Right lobe of liver (tissue), 6 donors: ENCODE measurements at regions not wholly inside any gene's neighbourhood (a gene's known extent, or its start where the extent isn't known, plus 50 kb on each side); places are given as distances from the start of the nearest gene placed in this dataset.

Experiments used
- ATAC-seq, 4 donors: fragments of 200-7000 bp; cut with Tn5 transposase; one replicate each; pipeline ENCODE4 v1.9.1; 2020; ENCODE audit warnings: mild to moderate bottlenecking in 4 of 4, moderate library complexity in 4 of 4
- DNase-seq, 3 donors: peaks; one replicate each; pipeline ENCODE4 v3.0.0-alpha.2; 2020
- H3K27ac ChIP-seq, 3 donors: fragments of 200-600 bp; one replicate each; pipeline ENCODE4 v1.8.0; 2022
- H3K27me3 ChIP-seq, 2 donors: fragments of 200-600 bp; one replicate each; pipeline ENCODE4 v1.8.0; 2022
- H3K36me3 ChIP-seq, 4 donors: fragments of 200-600 bp; sonication (generic) in 1 of 4; one replicate each; pipeline versions ENCODE4 v1.5.1 to v1.8.0; 2017 to 2022; ENCODE audit warnings: control low read depth in 1 of 4
- H3K4me1 ChIP-seq, 4 donors: fragments of 200-600 bp; sonication (generic) in 1 of 4; one replicate each; pipeline versions ENCODE4 v1.5.1 to v1.8.0; 2017 to 2022; ENCODE audit warnings: control low read depth in 1 of 4
- H3K4me3 ChIP-seq, 3 donors: fragments of 200-600 bp; one replicate each; pipeline ENCODE4 v1.8.0; 2022
- H3K9me3 ChIP-seq, 4 donors: fragments of 200-600 bp; sonication (generic) in 1 of 4; one replicate each; pipeline versions ENCODE4 v1.5.1 to v1.8.0; 2017 to 2022; ENCODE audit warnings: control low read depth in 1 of 4
- POLR2A ChIP-seq: fragments of 450-650 bp; IDR thresholded peaks from one replicate; pipeline ENCODE4 v1.6.1; 2017; ENCODE audit warnings: antibody characterized with exemption, mild to moderate bottlenecking
- WGBS: methylation state at CpG from one replicate; pipeline ENCODE4 v1.1.6; 2018; ENCODE audit warnings: low coverage, low lambda C conversion rate; ENCODE audit not compliant: insufficient coverage; ENCODE audit errors: missing lambda C conversion rate; 5-methylcytosine and 5-hydroxymethylcytosine counted together
- intact Hi-C, 2 donors: fragments of 100-400 bp; cut with DNase I; formaldehyde crosslinking; loops; one replicate each; pipeline versions ENCODE4 v1.11.2 to v1.14.1; 2022
- TF ChIP-seq, protein P1 (sequence below), 4 donors: fragments of 200-600 bp in 3 of 4; fragments of 450-650 bp in 1 of 4; IDR thresholded peaks; one replicate each; pipeline versions ENCODE4 v1.5.1 to v1.8.0; 2016 to 2022; ENCODE audit warnings: antibody characterized with exemption in 4 of 4, mild to moderate bottlenecking in 2 of 4
- donor health status: DM: no; HTN: yes; CAD: no.
- donor health status: DM: no; HTN: no; CAD: no.
- donor health status: DM: no; HTN: no; CAD: no.
- donor health status: DM: no; HTN: yes; CAD: no.
- donor health status: DM: no; HTN: yes; CAD: no.

DNA sequence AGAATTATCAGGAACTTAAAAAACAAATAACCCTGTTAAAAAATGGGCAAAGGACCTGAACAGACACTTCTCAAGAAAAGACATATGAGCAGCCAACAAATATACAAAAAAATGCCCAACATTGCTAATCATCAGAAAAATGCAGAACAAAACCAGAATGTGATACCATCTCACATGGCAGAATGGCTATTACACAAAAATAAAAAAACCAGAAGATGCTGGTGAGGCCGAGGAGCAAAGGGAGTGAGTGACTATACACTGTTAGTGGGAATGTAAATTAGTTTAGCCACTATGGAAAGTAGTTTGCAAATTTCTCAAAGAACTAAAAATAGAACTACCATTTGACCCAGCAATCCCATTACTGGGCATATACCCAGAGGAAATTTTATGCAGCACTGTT is 95.8 kb upstream of the DSEL start:
- H3K4me1 ChIP-seq: no peaks in the 10 kb centered on the region
- TF ChIP-seq, protein P1, sequence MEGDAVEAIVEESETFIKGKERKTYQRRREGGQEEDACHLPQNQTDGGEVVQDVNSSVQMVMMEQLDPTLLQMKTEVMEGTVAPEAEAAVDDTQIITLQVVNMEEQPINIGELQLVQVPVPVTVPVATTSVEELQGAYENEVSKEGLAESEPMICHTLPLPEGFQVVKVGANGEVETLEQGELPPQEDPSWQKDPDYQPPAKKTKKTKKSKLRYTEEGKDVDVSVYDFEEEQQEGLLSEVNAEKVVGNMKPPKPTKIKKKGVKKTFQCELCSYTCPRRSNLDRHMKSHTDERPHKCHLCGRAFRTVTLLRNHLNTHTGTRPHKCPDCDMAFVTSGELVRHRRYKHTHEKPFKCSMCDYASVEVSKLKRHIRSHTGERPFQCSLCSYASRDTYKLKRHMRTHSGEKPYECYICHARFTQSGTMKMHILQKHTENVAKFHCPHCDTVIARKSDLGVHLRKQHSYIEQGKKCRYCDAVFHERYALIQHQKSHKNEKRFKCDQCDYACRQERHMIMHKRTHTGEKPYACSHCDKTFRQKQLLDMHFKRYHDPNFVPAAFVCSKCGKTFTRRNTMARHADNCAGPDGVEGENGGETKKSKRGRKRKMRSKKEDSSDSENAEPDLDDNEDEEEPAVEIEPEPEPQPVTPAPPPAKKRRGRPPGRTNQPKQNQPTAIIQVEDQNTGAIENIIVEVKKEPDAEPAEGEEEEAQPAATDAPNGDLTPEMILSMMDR (IDR thresholded peaks at IDR 0.05): no peak
- TF ChIP-seq POLR2A: no peak
- DNase-seq: no peak
- H3K9me3 ChIP-seq: no peaks in the 10 kb centered on the region
- no peaks in the 10 kb centered on the region for H3K36me3 ChIP-seq
- intact Hi-C loops: no loop called here
- no peak overlapping the region for H3K4me3 ChIP-seq
- no peak for ATAC-seq
- 89% methylated on average over 1 of the region's 1 CpG for WGBS
- no peaks in the 10 kb centered on the region for H3K27me3 ChIP-seq
- H3K27ac ChIP-seq: no peak overlapping the region

DNA sequence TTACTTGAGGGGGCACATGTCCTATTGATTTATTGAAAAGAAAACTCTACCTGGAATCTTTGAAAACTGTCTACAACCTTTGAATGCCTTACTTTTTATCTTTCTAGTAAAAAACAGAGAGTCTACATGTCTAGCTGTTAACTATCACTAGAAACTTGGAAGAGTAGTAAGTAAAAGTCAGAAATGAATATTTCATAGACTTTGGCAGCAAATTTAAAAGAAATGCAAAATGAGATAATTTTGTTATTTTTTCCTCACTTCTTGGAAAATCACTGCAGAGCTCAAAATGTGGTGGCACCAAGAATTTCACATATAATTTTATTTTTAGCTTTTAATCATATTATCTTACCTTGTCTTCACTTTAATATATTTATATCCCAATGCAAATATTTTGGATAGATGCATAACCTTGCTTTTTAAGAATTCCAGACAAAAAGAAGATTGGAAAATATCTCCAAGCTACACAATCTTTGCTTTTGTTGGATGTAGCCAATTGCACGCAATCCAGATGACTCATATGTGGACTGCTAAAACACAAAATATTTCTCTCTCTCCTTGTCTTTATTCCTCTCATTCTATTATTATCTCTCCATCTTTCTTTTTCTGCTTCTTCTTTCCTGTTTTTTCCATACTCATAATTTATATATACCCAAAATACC is 92.2 kb upstream of the DSEL start:
- Histone ChIP-seq H3K4me1 (no peaks in the 10 kb centered on the region), H3K4me3 (no peak overlapping the region), H3K9me3 (no peaks in the 10 kb centered on the region), H3K27ac (no peak overlapping the region), H3K27me3 (no peaks in the 10 kb centered on the region), H3K36me3 (no peaks in the 10 kb centered on the region)
- no peak for DNase-seq
- WGBS: 100% methylated on average over 1 of the region's 1 CpG
- no peak for TF ChIP-seq POLR2A
- TF ChIP-seq, protein P1 (IDR thresholded peaks at IDR 0.05): no peak
- ATAC-seq: no peak
- intact Hi-C loops: no loop called here

DNA sequence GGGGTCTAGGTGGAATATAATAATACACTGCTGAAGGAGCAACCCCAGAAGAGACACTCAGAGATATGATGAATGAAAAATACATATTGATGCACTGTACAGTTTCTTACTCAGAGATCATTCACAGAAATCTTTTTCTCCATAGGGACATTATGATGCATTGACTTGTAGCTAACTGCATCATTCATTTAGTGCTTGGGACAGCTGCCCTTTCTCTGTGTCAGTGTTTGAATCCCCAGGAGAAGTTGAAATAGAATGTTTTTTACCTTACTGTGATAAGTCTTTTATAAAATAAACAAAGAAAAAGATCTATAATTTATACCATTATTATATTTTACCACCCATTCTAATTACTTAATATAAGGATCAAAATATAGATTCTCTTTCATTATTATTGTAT is 91.7 kb upstream of the DSEL start:
- DNase-seq (no peak), ATAC-seq (no peak)
- Histone ChIP-seq H3K27ac (no peak overlapping the region), H3K4me3 (peak overlapping the region in 1 of 3 donors; percentile 2), H3K27me3 (no peaks in the 10 kb centered on the region), H3K4me1 (no peaks in the 10 kb centered on the region), H3K9me3 (no peaks in the 10 kb centered on the region), H3K36me3 (no peaks in the 10 kb centered on the region)
- TF ChIP-seq, protein P1 (IDR thresholded peaks at IDR 0.05): no peak
- no peak for TF ChIP-seq POLR2A
- intact Hi-C loops: no loop called here

GRCh38 chr18:67600181-67601180 is 84.0 kb upstream of the DSEL start:
- Histone ChIP-seq H3K4me1 (peaks cover 0 to 28% (median 3%) of the 10 kb centered on the region in 4 donors), H3K9me3 (no peaks in the 10 kb centered on the region), H3K27me3 (no peaks in the 10 kb centered on the region), H3K27ac (peak overlapping the region; percentile 49 to 76 (median 58)), H3K36me3 (no peaks in the 10 kb centered on the region), H3K4me3 (no peak overlapping the region)
- WGBS: 24% methylated on average over 7 of the region's 7 CpGs
- intact Hi-C loops: no loop called here
- ATAC-seq (peak; percentile 79 to 85 (median 84)), DNase-seq (peak in 2 of 3 donors; percentile 29 to 55)
- TF ChIP-seq, protein P1 (IDR thresholded peaks at IDR 0.05): no peak
- TF ChIP-seq POLR2A: peak; percentile 42
